ENCODE measurements at regions not wholly inside any gene's neighbourhood (a gene's known extent, or its start where the extent isn't known, plus 50 kb on each side); places are given as distances from the start of the nearest gene placed in this dataset.
"Not testable (repeated sequence)": the region's sequence is repeated elsewhere in the genome, so short reads cannot be mapped to it uniquely, and the experiment has no call there.

- TF ChIP-seq EP300 (IDR thresholded peaks at IDR 0.05); CTCF (IDR thresholded peaks at IDR 0.05); POLR2A (IDR thresholded peaks at IDR 0.05; ENCODE audit: low read length); MAX (IDR thresholded peaks at IDR 0.05); REST (IDR thresholded peaks at IDR 0.05); MAFK (IDR thresholded peaks at IDR 0.05; ENCODE audit: partially characterized antibody); JUN (IDR thresholded peaks at IDR 0.05): not testable (repeated sequence)
These were observed 977.0 kb upstream of the LRFN5 start for GRCh38 chr14:40629551-40630137.

All from A549 (cell line).